GM19463 (cell line): ENCODE measurements at regions not wholly inside any gene's neighbourhood (a gene's known extent, or its start where the extent isn't known, plus 50 kb on each side); places are given as distances from the start of the nearest gene placed in this dataset.
"Not testable (repeated sequence)": the region's sequence is repeated elsewhere in the genome, so short reads cannot be mapped to it uniquely, and the experiment has no call there.

Experiments
- ATAC-seq: cut with Tn5 transposase; IDR thresholded peaks from one replicate; pipeline ENCODE4 v1.9.1; 2021; ENCODE audit warnings: mild to moderate bottlenecking, moderate library complexity; ENCODE audit not compliant: unreplicated experiment

DNA sequence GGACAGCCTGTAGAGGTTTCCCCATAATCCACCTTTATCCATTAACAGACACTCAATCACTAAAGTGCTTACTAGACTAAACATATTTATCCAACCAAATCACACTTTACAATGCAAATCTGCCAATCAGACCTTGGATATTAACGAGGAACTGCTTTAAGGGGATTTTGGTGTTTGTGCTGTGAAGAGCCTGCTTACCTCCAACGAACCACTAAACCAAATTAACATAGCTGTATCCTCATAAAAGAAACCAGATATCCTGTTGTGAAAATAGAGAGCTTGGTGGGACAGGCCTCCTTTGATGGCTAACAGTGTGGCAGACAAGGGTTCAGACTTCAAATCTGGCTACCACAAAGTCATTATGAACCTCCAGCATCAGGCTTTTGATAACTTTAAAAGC is 252.6 kb upstream of the HAND2 start:
- no peak for ATAC-seq

DNA sequence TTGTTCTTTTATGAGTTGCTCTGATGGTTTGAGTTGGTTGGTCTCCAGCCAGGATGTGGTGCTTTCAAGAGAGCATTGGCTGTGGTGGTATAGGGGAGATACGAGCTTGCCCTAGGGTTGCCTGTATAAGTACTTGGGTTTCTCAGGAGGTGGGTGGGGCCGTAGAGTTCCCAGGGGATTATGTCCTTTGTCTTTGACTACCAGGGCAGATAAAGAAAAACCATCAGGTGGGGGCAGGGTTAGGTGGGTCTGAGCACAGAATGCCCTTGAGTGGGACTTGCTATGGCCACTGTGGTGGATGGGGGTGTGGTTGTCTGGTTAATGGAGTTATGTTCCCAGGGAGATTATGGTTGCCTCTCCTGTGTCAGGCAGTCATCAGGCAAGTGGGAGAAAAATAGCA is 247.9 kb upstream of the HAND2 start:
- ATAC-seq = no peak

DNA sequence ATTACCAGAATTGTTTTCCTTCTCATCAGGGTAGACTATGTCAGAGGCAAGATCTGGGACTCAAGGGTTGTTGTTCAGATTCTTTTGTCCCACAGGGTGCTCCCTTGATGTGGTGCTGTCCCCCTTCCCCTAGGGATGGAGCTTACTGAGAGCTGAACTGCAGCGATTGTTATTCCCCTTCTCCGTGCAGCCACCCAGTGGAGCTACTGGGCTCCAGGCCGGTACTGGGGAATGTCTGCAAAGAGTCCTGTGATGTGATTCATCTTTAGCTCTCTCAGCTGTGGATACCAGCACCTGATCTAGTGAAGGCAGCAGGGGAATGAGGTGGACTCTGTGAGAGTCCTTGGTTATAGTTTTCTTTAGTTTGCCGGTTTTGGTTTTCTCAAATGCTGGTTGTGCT is 247.4 kb upstream of the HAND2 start:
- ATAC-seq = no peak

DNA sequence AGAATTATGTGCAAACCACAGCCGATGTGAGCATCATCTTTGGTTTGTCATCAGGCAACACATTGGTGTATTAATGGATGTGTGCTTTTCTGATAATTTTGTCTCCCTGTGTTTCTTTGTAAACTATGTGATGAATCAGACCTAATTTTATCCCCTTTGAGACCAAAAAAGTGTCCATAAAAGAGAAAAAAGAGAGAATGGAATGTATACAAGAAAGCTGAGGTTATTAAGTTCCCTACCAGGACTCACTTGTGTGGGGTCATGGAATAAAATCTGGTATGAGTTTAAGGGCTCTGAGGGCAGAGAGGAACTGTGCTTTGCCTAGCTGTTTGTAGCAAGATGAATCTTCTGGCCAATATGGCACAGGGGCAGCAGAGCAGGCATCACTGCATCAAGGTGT is 239.5 kb upstream of the HAND2 start:
- ATAC-seq = no peak

DNA sequence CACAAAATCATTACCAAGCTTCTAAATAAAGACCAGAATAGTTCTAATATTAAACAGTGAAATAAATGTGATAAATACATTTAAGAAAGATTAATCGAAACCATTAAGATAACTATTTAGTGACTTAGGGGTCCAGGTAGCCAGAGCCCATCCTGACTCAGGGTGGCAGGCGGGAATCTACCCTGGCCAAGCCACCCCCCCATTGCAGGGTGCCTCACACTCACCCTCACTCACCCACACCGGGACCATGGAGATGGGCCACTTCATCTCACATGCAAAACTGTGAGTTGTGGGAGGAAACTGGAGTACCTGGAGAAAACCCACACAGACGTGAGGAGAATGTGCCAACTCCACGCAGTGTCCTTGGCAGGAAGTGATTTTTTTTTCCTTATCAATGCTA is 237.6 kb upstream of the HAND2 start:
- no peak for ATAC-seq

DNA sequence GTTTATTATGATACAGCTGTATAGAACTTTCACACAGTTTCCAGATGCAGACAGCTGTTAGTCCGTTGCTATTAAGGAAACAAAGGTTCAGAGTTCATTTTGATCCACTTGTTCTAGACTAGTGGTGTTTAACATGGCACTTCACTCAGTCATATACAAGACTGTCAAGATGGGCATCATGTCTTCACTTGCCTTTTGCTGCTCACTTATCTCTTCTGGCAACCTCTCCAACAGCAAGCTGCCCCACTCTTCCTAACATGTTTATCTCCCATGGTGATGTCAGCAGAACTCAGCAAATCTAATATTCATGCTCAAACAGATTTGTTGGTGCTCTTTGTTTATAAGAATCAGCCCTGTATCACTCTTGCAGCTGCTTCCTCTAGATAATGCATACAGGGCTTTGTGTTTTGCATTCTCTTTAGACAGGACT is 236.2 kb upstream of the HAND2 start:
- no peak for ATAC-seq

DNA sequence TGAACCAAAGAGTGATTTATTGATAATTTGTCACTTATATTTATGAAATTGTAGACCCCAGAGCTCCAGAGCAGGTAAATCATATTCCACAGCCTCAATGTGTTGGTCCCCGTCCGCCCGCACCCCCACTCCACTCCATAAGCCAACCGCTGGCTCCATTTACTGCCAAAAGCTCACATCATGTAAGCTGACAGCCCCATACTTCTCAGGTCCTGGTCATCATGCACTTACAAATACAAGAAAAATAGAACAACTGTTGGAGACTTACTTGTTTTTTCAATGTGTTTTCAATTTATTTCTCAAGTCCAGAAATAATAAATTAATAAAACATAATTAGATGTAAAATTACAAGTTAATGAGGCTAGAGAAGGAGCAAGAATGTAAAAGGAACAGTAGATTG is 235.7 kb upstream of the HAND2 start:
- no peak for ATAC-seq

DNA sequence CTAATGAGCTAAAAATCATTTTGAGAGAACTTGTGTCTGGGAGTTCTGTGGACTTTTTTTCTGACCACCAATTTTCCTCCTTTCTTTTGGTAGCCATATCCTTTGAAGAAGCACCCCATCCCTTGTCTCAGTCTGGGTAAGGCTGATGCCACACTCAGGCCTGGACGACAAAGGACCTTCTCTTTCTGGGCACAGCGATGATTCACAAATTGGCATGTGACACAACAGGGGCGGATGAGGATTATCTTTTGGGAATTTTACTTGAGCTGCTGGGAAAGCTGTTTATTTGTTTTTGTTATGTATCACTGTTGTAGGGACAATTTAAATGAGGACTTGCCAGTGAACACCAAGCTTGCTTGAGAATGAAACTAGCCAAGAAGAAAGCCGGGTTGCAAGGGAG is 233.4 kb upstream of the HAND2 start:
- ATAC-seq = no peak

DNA sequence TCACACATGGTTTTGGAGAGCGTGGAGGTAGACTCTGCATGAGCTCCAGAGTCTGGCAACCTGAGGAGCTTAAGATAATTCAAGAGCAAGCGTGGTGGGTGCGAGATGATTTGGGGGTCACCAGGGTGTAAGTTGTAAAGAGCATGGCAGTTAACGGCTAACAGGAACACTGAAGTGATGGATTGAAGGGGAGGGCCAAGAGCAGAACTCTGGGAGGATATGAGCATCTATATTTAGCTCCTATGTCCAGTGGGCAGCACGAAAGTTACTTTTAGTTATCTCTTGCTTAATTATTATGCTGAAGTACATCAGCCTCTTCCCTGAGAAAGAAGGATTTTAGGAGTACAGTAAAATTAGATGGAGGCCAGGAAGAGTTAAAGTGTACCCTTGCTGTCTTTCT is 231.9 kb upstream of the HAND2 start:
- ATAC-seq = no peak

DNA sequence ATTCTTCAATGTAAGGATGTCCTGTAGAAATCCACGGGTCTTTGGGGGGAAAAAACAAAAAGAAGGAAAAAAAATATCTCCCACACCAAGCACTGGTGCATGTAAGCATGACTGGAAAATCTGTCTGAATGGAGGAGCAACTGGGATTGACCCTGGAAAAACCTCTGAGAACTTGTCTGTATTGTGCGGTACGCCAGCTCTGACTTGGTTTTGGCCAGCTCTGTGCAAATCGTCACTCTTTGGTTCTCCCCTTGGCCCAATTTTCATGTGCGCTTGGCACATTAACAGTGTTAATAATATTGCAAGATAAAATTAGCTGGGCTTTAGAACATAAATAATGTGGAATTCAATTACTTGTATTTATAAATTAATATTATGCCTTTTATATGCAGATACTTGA is 231.2 kb upstream of the HAND2 start:
- no peak for ATAC-seq

DNA sequence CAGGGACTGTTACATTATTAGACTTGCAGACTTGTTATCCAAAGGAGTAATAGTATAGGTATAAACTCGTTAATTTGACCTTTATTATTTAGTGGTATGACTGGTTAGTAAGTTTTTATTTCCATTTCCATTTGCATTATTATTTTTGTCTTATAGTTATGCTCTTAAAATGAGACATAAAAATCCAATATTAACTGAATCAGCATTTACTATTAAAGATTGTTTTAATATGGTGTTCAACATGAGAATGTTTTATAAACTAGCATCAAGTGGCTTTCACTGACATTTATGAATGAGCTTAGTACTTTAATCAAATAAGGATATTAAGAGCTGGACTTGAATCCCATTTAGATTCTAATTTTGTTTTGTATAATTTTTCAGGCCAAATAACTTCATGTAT is 228.1 kb upstream of the HAND2 start:
- no peak for ATAC-seq

DNA sequence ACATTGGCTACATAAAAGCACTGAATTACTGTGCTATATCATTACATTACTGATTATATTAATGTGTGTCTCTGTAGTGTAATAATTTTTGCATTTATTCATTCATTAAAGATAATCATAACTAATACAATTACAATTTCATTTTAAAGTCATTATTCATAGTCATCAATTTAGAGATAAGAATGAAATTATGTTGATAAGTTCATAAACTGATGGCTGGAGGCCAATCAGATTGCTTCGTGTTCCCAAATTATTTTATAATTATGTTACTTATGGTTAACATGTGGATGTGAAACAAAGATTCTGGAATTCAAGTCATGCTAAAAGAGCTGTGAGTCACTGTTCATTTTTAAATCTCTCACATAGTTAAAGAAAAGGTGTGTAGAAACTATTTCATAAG is 223.4 kb upstream of the HAND2 start:
- no peak for ATAC-seq

DNA sequence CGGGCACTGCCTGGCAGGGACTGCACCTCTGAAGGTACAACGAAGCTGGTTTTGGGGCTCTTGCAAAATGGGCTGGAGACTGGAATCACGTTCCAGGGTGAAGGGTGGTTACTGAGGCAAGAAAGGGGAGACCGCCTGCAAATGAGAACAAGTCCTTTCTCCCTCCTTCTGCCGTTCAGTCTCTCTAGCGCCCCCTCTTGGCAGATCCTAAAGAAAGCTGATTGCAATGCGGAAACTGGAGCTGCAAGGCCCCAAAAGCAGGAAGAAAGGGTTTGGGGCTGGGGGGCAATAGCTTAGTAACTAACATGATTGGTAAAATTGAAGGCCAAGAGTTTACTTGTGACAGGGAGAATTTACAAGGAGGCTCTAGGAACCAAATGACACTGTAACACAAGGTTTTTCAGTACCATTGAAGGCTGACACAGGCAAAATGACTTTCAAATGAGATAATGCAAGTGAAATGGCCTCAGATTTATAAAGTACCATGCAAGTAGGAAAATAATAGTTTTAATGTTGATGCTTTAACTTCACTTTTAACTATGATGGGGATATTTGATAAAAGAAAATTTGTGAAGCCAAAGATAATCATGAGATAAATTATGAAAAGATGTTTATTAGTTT is 222.7 kb upstream of the HAND2 start:
- ATAC-seq = no peak

DNA sequence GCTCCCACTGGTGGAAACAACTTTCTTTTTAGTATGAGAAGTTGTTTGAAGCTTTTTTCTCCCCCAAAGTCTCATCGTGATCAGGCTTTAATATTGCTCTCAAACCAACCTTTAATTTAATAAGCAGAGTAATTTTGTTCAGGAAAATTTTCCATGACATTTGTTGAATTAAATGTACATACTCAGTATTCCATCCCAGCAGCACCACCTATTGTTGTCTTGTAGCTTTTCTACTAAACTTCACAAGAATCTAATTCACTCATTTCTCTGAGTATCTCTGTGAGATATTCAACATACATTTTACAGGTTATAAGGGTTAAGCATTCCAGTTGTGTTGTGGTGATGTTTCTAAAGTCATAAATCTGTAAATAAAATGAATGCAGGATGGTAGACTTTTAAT is 218.3 kb upstream of the HAND2 start:
- no peak for ATAC-seq

DNA sequence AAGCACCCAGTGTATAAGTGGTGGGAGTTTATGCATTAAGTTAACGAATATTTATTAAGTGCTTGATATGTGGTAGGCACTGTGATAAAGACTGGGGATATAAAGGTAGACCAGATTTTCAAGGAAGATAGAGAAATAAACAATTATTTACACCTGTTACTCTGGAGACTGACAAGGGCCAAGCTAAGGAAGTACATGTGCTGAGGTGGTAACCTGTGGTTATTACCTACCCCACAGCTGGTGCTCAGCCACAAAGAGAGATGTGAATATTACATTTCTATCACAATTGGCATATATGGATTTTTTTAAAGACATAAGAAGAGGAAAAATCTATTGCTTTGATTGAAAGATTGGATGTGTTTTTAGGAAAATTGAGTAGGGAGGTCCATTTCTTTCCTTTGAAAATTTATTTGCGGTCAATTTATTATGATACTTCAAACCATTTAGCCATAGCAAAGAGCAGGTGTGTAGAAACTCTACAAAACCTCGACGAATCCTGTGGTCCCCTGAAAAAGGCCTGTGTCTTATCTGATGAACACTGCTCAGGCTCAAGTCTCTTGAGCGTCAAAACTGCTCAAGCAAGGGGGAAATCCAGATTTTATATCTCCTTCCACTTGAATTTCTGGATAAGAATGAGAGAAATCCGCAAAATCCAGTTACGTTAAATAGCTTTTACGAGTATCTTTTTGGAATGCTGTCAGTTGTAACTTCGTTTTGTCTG is 217.7 kb upstream of the HAND2 start:
- ATAC-seq = no peak

DNA sequence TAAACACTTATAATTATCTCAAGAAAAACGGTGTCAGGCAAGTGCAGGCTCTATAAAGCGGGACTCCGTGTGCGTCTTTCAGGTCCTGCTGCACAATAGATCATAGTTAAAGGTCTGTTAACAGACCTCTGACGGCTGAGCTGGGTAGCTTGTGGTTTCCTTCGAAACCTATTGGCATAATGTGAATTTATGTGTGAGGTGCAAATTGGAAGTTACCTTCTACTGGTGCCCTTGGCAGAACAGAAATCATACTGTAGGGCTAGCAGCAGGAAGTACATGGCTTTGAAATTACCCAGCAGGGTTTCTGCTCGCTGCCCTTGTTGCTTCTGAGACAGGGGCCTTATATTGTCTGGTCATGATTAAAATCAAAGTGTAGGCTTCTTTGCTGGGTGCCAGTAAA is 216.4 kb upstream of the HAND2 start:
- no peak for ATAC-seq

DNA sequence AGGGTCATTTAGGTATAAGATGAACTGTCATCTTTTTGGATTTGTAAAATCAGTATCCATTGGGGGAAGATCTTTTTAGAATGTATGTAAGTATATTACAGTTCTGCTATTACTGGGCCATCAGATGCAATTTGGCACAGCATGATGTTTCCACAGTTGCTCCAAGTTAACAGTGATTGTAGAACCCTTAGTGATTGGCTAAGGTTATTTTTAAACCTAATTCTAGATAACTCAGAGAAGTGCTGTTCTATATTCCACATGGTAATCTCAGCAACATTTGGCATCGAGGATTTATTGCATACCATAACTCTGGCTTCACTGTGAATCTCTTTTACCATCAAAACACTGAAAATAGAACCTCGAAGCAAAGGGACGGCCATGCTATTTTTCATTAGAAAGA is 215.7 kb upstream of the HAND2 start:
- no peak for ATAC-seq

DNA sequence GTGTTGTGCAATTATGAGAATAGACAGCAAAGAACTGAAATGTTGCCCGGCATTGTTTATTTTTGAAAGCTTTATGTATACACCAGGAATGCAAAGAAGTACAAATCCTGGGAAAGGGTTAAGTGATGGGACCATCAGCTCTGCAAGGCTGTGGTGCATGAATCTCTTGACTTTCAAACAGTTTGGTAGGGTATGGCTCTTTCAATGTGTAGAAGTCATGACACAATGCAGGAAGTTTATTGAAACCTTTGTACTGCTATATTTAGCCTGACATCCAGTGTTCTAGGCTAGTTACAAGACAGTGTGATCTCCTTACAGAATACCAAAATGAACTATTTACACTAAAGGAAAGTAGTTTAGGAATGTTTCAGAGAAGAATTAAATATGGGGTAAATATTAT is 206.8 kb upstream of the HAND2 start:
- no peak for ATAC-seq

DNA sequence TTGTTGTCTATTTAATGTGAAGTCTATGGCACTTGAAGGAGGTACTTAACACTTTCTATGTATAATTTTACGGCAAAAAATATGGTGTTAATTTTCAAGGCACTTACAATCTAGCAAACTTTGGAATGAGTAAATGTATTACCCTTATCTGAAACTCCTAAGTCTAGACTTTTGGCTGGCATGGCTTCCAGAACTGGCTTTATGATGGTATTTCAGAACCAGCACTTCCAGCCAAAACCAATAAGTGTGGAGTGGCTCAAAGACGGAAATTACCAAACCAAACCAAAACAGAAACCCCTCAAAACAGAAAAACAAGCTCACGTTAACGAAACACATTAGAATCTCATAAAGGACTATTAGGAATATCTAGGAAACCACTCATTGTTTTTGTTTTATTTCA is 205.6 kb upstream of the HAND2 start:
- ATAC-seq = no peak

DNA sequence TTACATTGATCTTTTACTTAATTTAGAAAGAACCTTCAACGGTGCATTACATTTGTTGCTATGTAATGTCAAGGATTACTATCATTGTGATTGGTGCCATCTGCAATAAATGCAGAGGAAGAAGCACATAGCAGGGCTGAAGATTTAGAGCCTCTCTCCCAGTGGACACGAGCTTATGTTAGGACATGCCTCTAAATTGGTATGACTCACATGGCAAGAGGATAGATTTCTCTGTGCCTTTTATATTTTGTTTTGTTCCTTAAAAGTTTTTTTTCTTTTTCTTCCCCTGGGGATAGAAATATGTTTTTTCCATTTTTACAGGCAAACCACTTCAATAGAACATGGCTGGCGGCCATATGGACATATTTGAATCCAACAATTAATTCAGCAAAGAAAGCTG is 205.0 kb upstream of the HAND2 start:
- ATAC-seq = no peak

DNA sequence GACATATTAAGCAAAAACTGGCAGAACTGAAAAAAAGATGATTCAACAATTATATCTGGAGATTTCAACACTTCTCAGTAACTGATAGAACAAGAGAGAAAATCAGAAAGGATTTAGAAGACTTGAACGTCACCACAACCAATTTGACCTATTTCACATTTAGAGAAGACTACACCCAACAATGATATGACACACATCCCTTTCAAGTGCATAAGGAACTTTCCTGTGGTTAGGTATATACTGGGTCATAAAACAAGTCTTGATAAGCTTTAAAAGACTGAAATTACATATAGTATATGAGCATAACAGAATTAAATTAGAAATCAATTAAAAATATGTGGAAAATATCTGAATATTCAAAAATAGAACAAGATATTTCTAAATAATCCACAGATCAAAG is 201.2 kb upstream of the HAND2 start:
- no peak for ATAC-seq

DNA sequence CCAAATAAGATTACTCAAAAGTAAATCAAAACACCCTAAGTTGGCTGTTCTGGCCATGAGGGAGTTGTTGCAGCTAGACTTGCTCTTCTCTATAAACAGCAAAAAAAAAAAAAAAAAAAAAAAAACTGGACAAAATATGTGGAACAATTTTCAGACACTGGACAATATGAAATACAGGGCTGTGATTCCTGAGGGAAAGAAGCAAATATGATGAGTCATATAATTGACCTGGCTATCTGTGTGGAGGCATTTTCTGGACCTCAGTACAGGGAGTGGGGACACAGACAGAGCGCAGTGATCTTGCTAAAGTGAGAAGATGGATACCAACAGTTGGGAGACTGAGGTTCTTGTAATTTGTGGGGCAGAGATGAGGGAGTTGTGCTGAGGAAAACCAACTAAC is 192.0 kb upstream of the HAND2 start:
- ATAC-seq = no peak

DNA sequence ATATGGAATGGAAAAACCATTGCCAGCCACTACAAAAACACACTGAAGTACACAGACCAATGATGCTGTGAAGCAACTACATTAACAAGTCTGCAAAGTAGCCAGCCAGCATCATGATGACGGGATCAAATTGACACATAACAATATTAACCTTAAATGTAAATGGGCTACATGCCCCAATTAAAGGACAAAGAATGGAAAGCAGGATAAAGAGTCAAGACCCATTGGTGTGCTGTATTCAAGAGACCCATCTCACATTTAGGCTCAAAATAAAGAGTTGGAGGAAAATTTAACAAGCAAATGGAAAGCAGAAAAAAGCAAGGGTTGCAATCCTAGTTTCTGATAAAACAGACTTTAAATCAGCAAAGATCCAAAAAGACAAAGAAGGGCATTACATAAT is 188.5 kb upstream of the HAND2 start:
- ATAC-seq = not testable (repeated sequence)
